Kidney (tissue), 13 donors: ENCODE measurements at regions not wholly inside any gene's neighbourhood (a gene's known extent, or its start where the extent isn't known, plus 50 kb on each side); places are given as distances from the start of the nearest gene placed in this dataset.

Experiments used
- DNase-seq, 5 donors: peaks; one replicate each; pipeline ENCODE4 v3.0.0-alpha.2; 2013 to 2020
- FAIRE-seq: peaks from 2 replicates; lab custom pipeline; 2012; peaks lifted over from hg19 to GRCh38; lab: Jason Lieb, UNC
- H3K27ac ChIP-seq, 2 donors: one replicate each; pipeline ENCODE4 v1.7.0; 2013; ENCODE audit warnings: low read depth in 2 of 2, low read length in 2 of 2, inconsistent platforms in 1 of 2
- H3K27me3 ChIP-seq: one replicate; pipeline ENCODE4 v1.7.1; 2013; ENCODE audit warnings: low read length, inconsistent platforms; ENCODE audit not compliant: control insufficient read depth, insufficient read depth
- H3K36me3 ChIP-seq, 3 donors: one replicate each; pipeline versions ENCODE4 v1.7.0 to v1.7.1; 2013; ENCODE audit warnings: low read length in 3 of 3, control low read depth in 1 of 3, inconsistent platforms in 1 of 3; ENCODE audit not compliant: insufficient read depth in 3 of 3, control insufficient read depth in 2 of 3
- H3K4me1 ChIP-seq, 3 donors: one replicate each; pipeline versions ENCODE4 v1.7.0 to v1.7.1; 2013; ENCODE audit warnings: low read length in 3 of 3, inconsistent platforms in 1 of 3, low read depth in 1 of 3; ENCODE audit not compliant: control insufficient read depth in 2 of 3, insufficient read depth in 2 of 3
- H3K4me3 ChIP-seq, 3 donors: one replicate each; pipeline versions ENCODE4 v1.7.0 to v1.8.1; 2013; ENCODE audit warnings: low read length in 3 of 3, control low read depth in 1 of 3, inconsistent platforms in 1 of 3
- H3K9ac ChIP-seq, 3 donors: one replicate each; pipeline versions ENCODE4 v1.7.0 to v1.7.1; 2013; ENCODE audit warnings: low read length in 3 of 3, control low read depth in 1 of 3, inconsistent platforms in 1 of 3
- H3K9me3 ChIP-seq, 3 donors: one replicate each; pipeline versions ENCODE4 v1.7.0 to v1.7.1; 2013; ENCODE audit warnings: low read length in 3 of 3, control low read depth in 1 of 3, inconsistent platforms in 1 of 3; ENCODE audit not compliant: control insufficient read depth in 2 of 3, insufficient read depth in 1 of 3
- CTCF ChIP-seq: IDR thresholded peaks from 3 replicates; pipeline ENCODE4 v1.5.1; 2012; ENCODE audit warnings: mild to moderate bottlenecking, moderate library complexity, borderline replicate concordance; ENCODE audit not compliant: insufficient read depth; ENCODE audit errors: extremely low read depth
- intact Hi-C: fragments of 100-400 bp; cut with DNase I; formaldehyde crosslinking; loops from one replicate; pipeline ENCODE4 v1.11.1; 2022
- donor health status: control.
- donor health status: control.
- donor health status: control.
- donor health status: control.
- donor health status: control.
- donor health status: DM: yes; HTN: yes; CAD: no.
- donor health status: Normal renal cell carcinoma (clear cell type).

GRCh38 chr4:117156806-117157205 lies 71.4 kb upstream of the TRAM1L1 start:
- Histone ChIP-seq H3K4me1 (no peaks in the 10 kb centered on the region), H3K9ac (no peak overlapping the region), H3K36me3 (no peaks in the 10 kb centered on the region), H3K4me3 (no peak overlapping the region), H3K27me3 (no peaks in the 10 kb centered on the region), H3K9me3 (peaks cover 0 to 2% (median 0%) of the 10 kb centered on the region in 3 donors), H3K27ac (no peak overlapping the region)
- TF ChIP-seq CTCF = no peak
- no peak for DNase-seq
- intact Hi-C loops = no loop called here
- no peak for FAIRE-seq

GRCh38 chr4:117157360-117157759 lies 72.0 kb upstream of the TRAM1L1 start:
- no peak for DNase-seq
- Histone ChIP-seq H3K36me3 (no peaks in the 10 kb centered on the region), H3K27me3 (no peaks in the 10 kb centered on the region), H3K4me3 (no peak overlapping the region), H3K9ac (no peak overlapping the region), H3K9me3 (peaks cover 0 to 2% (median 0%) of the 10 kb centered on the region in 3 donors), H3K4me1 (no peaks in the 10 kb centered on the region), H3K27ac (no peak overlapping the region)
- no peak for TF ChIP-seq CTCF
- intact Hi-C loops = no loop called here
- FAIRE-seq = no peak

- H3K27me3 ChIP-seq = no peaks in the 10 kb centered on the region
- no peaks in the 10 kb centered on the region for H3K36me3 ChIP-seq
Measured at GRCh38 chr4:117162976-117163375, 77.6 kb upstream of the TRAM1L1 start.

More at GRCh38 chr4:117162976-117163375, 77.6 kb upstream of the TRAM1L1 start:
- Histone ChIP-seq H3K27ac (no peak overlapping the region), H3K9me3 (no peaks in the 10 kb centered on the region), H3K9ac (no peak overlapping the region), H3K4me3 (no peak overlapping the region), H3K4me1 (no peaks in the 10 kb centered on the region)
- no peak for FAIRE-seq
- no peak for TF ChIP-seq CTCF
- no peak for DNase-seq
- intact Hi-C loops = no loop called here
